ENCODE measurements at regions not wholly inside any gene's neighbourhood (a gene's known extent, or its start where the extent isn't known, plus 50 kb on each side); places are given as distances from the start of the nearest gene placed in this dataset.

DNA sequence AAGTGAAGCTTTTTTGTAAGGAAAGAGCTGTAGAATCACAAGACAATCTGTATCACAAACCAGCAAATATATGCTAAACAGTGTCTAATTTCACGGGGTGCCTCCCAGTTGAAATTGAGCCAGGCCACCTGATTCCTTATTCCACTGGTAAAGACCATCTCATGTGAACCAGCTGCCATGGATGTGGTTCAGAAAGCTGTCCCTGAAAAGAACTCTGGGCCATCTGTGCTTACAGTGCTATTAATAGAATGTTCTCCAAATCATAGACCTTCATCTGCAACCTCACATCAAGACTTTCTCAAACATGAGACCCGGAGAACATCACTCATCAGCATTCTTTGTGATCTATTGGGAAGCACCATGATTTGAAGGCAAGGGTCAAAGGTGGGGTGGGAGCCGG lies 89.7 kb downstream of the FBXO5 start:
- Histone ChIP-seq H3K4me3 (ENCODE audit: extremely low read depth in 1 of 4, insufficient read depth in 2 of 4, low read depth in 3 of 4, low read length in 4 of 4) (no peak overlapping the region), H2AK5ac (ENCODE audit: low read depth, low read length) (no peak overlapping the region), H3K36me3 (ENCODE audit: control insufficient read depth in 2 of 4, insufficient read depth in 4 of 4, low read length in 3 of 4) (no peaks in the 10 kb centered on the region), H2BK120ac (replicated peaks; ENCODE audit: low read depth, low read length) (no peak overlapping the region), H3K23me2 (ENCODE audit: low read depth, low read length) (no peaks in the 10 kb centered on the region; the same call in 1 of the 2 replicates), H2BK5ac (ENCODE audit: low read depth, low read length) (no peak overlapping the region), H3K27ac (ENCODE audit: low read depth, low read length) (no peak overlapping the region), H2AFZ (ENCODE audit: low read length) (no peak overlapping the region), H3K79me2 (ENCODE audit: control insufficient read depth in 1 of 2, insufficient read depth in 2 of 2, low read length in 2 of 2) (no peaks in the 10 kb centered on the region), H3K9ac (replicated peaks in 1 of 4; ENCODE audit: extremely low read depth in 1 of 4, low read depth in 3 of 4, low read length in 3 of 4) (no peak overlapping the region), H2BK12ac (ENCODE audit: low read depth, low read length) (no peak overlapping the region), H4K5ac (ENCODE audit: insufficient read length, low read depth, low read length) (no peak overlapping the region), H4K20me1 (replicated peaks in 1 of 2; ENCODE audit: control insufficient read depth in 1 of 2, insufficient read depth in 2 of 2, low read length in 2 of 2) (no peaks in the 10 kb centered on the region), H3K4me2 (ENCODE audit: insufficient read depth in 1 of 2, low read depth in 2 of 2, low read length in 2 of 2) (no peak overlapping the region), H3K79me1 (ENCODE audit: low read depth, low read length) (no peaks in the 10 kb centered on the region), H3K23ac (ENCODE audit: insufficient read length) (no peak overlapping the region), H3K27me3 (replicated peaks in 1 of 4; ENCODE audit: control insufficient read depth in 3 of 4, extremely low read depth in 1 of 4, insufficient read depth in 3 of 4, low read length in 3 of 4) (no peaks in the 10 kb centered on the region; a peak in 1 of 7 replicates), H3K56ac (replicated peaks; ENCODE audit: insufficient read length, low read depth, low read length) (no peak overlapping the region), H3K4ac (replicated peaks; ENCODE audit: insufficient read length, low read depth, low read length) (no peak overlapping the region), H3K9me3 (ENCODE audit: insufficient read depth in 2 of 2, low read depth in 1 of 2, low read length in 1 of 2) (no peaks in the 10 kb centered on the region), H4K8ac (ENCODE audit: extremely low read depth, insufficient read depth, low read length) (no peak overlapping the region), H2BK15ac (ENCODE audit: low read length) (no peak overlapping the region), H3K4me1 (replicated peaks in 1 of 4; ENCODE audit: control insufficient read depth in 3 of 4, insufficient read depth in 4 of 4, low read length in 3 of 4) (no peaks in the 10 kb centered on the region), H2BK20ac (ENCODE audit: low read length) (no peak overlapping the region), H4K91ac (replicated peaks; ENCODE audit: insufficient read length, low read length) (no peak overlapping the region), H3K18ac (ENCODE audit: extremely low read depth, low read length) (no peak overlapping the region), H3K14ac (ENCODE audit: insufficient read length) (no peak overlapping the region)
- ChIA-PET POLR2A (ENCODE audit: partially characterized antibody) (interaction anchor here (0.7 kb wide), 1 partner anchor 39 kb away, joined by 3 read pairs; no protein-coding TSS in a partner anchor), CTCF (ENCODE audit: partially characterized antibody) (interaction anchor here (0.6 to 1.9 kb wide), 9 partner anchors 12 to 88 kb away, joined by 3 to 5 read pairs (median 3); no protein-coding TSS in a partner anchor)
- FAIRE-seq (no peak), DNase-seq (ENCODE audit: low read depth in 1 of 2, low spot score in 2 of 2) (no peak)
- 93% methylated on average over 3 of the region's 3 CpGs; no CpG with 5 or more reads in 1 of the 2 experiments for WGBS, 2 experiments (ENCODE audit: extremely low coverage in 1 of 2, insufficient coverage in 1 of 2, insufficient read length in 1 of 2, insufficient replicate concordance in 2 of 2, low coverage in 1 of 2, low lambda C conversion rate in 2 of 2, missing lambda C conversion rate in 1 of 2)
- TF ChIP-seq, protein P1, sequence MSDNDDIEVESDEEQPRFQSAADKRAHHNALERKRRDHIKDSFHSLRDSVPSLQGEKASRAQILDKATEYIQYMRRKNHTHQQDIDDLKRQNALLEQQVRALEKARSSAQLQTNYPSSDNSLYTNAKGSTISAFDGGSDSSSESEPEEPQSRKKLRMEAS (IDR thresholded peaks at IDR 0.05): no peak
- TF ChIP-seq SIN3A (conservative IDR thresholded peaks at IDR 0.05 in 1 of 2, IDR thresholded peaks at IDR 0.05 in 1 of 2; ENCODE audit: low read depth in 1 of 2, low read length in 2 of 2): no peak
- TF ChIP-seq SUZ12 (IDR thresholded peaks at IDR 0.05; ENCODE audit: low read length): no peak

Data from H1 (cell line).